DMS 273 treated with DMSO at 0.1 percent for 48 hours (cell line): ENCODE measurements at regions not wholly inside any gene's neighbourhood (a gene's known extent, or its start where the extent isn't known, plus 50 kb on each side); places are given as distances from the start of the nearest gene placed in this dataset.
A peak's percentile ranks its signal among the peaks of the same experiment; 100 is the strongest.

ENCODE experiments used
- DNase-seq: peaks from one replicate; lab custom pipeline; 2025; lab: John Stamatoyannopoulos, UW

DNA sequence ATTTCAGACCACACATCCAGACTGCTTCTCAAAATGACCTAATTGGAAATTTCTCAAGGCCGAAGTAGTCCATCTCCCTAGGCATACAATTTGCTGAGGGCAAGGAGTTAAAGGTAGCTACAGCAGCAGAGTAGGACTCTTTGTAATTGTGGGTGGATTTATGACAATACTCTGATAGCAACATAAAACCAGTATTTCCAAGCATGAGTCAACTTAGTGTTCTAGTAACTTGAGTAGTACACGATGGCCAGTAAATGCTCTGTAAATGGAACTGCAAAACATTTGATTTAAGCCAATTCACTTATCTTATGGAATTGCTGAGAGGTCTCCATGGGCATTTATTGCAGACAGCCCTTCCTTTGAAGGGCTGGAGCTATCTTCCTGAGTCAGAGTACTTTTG lies 352.2 kb downstream of the PLK2 start:
- no peak for DNase-seq

DNA sequence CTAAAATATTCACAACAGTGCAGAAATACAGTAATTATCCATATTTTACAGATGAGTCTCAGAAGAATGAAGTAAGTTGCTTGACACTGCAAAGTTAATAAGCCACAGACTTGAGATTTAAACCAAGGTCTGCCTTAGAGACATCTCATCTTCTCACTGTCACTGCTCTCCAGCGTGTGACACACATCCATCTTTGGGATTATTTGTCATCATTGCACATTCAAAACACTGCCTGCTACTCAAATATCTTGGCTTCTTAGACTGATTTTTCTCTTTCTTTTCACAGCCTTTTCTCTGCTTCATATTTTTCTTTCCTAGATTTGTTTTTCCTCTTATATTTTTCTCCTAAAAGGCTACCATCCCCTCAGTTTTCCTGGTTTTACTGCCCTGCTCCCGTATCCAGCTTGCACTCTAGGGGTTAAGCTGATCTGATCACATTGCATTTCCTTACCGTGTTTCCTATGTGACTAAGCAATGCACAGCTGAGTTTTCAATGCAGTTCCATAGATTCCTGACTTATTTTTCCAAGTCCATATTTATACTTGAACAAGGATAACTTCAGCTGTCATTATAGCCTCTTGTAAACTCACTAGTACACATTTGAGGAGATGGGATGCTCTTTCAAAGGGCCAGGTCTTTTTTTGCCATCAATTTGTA lies 353.0 kb downstream of the PLK2 start:
- no peak for DNase-seq

DNA sequence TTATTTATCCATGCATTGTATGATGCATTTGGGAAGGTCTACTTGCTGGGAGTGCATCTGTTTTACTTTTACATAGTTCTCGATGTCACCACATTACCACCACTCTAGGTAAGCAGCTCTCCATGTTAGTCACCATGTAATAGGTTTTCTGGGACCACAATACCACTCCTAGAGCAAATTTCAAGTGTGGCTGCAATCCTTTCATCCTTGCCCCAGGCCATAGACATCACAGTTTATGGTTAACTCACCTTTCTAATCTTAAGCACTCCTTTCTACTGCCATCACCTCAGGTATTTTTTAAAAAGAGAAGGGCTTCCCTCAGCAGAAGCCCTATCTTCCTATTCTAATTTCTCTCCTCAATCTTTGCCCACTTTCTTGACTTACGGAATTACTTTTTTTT lies 354.1 kb downstream of the PLK2 start:
- no peak for DNase-seq

DNA sequence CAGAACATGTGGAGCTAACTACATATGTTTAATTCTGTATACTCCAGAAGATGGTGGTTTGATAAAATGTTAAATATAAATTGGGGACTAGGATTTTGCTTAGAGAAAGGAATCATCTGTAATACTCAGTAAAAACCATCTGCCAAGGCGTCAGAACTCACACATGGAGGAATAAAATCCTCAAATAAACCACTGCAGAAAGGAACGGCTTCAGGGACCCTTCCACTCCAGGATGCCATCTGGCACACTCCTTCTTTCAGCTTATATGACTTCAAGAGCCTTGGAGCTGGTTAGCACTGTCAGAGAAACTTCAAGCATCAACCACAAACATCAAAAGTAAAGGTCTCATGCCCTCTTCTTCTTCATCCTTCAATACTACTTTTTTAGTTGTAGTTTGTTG lies 360.6 kb downstream of the PLK2 start:
- DNase-seq: peak; percentile 30

DNA sequence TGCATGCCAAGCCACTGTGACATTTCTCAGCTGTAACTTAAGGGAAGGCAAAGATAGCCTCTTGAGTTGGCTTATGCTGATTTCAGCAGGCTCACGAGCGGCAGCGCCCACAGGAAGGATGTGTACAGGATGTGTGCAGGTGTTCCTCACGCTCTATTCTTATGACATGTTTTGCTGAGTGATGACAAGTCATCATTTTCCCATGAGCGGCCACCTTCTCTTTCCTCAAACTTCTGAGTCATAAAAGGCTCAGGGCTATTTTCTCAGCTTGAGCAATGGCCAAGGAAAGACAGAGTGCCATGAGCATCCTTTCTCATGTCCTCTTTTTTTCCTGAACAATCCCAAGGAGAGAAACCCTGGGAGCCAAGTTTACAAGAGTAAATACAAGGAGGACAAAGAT lies 365.9 kb downstream of the PLK2 start:
- DNase-seq: no peak

DNA sequence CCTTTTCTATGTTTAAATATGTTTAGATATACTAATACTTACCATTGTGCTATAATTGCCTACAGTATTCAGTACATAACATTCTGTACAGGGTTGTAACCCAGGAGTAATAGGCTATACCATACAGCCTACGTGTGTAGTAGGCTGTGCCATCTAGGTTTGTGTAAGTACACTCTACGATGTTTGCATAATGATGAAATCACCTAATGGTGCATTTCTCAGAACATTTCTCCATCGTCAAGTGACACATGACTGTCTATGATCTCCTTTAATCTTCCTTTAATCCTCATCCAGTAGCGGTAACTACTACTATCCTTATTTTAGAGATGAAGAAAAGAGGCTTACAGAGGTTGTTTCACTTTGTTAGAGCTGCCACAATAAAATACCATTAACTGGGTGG lies 369.2 kb downstream of the PLK2 start:
- no peak for DNase-seq

DNA sequence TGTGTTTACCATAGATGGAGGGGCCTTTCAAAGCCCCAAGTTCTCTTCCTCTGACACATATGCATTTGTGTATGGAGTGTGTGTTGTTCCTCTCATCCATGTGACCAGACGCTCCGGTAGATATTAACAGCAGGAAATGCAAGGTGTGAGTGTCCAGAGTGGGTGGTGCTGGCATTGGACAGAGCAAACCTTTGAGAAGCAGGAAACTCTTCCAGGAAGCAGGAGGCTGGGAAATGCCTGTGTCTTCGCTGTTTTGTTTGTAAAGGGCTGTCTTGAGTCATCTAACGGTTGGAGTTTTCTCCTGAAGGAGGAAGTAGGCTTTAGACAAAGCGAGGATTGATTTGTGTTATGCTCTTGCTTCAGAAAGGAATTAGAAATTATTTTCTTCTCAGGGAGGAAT lies 370.9 kb downstream of the PLK2 start:
- no peak for DNase-seq

DNA sequence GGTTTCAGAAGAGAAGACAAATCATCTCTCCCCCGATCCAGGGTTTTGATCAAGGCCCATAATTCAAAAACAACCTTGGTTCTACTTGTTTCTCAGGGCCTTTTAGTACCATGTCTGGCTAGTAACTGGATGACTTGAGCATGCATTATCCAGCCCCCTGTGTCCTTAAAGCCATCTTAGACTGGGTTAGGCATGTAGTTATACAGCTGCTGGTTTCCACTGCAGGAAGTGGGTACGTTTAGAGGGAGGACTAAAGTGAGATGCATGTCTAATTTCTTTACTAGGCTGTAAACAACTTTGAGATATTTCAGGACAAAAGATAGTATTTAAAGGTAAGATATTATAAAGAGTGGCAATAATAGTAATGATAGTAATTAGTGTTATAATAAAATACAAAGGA lies 372.0 kb downstream of the PLK2 start:
- DNase-seq: no peak

DNA sequence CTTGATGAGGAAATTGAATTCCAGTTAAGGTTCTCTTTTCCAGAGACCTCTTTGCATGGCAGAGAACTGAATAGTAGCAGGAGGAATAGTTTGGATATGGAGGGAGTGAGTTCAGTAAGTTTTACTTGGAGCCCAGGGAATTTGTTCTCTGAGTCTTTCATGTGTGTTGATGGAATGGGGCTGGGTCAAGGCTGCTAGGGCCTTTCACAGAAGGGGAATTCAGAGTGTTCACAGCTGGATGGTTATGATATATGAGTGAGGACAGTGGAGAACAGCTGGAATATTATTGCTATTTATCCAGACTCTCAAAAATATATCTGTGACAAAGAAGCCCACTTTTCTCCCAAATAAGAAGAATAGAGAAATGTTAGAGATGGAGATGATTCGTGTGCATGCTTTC lies 372.8 kb downstream of the PLK2 start:
- DNase-seq: no peak

DNA sequence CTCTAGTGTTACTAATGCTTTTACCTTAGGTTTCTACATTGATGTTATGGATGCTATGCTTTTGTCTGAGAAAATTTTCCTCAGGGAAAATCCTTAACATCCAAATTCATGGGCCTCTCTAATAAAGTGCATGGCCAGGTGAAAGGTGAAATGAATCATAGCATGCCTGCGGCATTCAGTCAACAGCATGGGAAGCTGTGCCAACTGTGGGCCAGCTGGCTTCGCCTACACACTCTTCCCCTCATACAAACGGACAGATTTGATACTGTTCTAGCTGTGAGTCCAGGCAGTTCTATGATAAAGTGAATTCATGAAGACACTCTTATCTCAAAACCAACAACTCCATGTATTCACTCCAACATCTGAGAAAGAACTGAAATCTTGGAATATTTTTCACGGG lies 374.1 kb downstream of the PLK2 start:
- DNase-seq: no peak

DNA sequence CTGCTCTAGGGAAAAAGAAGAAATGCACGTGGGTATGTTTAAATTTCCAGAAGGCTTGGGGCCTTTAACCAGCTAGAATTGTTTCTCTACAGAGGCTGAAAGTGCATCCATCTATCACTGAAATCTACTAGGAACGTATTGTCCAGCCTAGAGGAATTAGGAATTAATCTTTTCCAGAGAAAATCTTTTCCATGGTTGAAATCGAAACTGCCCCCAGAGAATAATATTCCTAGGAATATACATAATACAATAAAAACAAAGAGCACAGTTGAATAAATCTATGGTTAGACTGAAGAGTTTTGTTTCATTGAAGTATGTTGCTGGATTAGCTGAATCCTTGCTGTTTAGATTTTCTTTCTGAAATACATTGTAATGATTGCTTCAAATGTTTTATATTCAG lies 378.5 kb downstream of the PLK2 start:
- no peak for DNase-seq

DNA sequence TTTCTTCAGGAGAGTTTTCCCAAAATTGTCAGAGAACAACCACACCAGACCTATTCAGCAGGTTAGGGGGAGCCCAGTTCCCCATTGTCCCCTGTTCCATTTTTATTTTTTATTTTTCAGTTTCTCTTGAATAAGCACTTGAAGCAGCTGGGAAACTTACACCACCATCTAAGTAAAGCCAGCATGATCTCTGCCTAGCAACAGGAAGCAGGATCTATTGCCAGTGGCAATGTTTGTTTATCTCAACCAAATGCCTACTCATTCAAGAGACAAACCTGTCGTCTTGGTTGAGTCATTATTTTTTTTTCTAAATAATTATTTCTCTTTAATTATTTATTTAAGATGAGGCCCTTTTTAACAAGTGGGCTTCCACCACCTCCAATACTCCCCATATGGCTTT lies 379.3 kb downstream of the PLK2 start:
- no peak for DNase-seq

DNA sequence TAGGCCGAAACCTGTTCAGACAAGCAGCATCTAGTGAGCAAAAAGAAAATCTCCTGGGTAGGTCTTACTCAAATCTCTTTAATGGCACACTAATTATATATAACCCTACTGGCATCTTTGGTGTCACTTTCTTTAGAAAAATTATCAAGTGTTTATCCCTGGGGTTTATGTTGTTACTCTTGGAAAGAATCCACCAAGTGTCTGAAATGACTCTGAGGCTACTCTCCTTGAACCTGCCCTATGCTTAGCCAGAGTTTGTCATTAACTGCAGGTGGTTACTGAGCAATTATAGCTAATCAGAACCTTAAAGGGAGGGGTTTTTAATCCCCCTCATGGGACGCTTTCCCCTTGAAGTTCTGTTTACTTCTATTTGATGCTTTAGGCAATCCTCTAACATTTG lies 381.9 kb downstream of the PLK2 start:
- no peak for DNase-seq

DNA sequence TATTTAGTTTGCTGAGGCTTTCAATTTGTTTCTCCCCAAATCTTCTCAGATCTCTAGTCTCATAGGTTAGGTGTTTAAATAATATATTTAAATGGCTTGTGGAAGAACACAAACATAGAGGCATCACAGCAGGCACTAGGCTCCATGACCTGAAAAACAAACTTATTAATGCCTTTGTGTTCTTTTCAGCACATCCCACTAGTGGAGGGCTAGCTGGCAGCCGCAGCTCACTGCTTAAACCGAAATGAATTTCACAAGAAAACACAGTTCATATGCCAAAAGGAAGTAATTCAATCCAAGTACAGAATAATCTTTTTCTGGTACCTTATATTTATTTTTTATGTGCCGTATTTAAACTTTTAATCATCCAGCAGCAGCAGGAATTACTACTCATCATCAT lies 382.5 kb downstream of the PLK2 start:
- DNase-seq: no peak

DNA sequence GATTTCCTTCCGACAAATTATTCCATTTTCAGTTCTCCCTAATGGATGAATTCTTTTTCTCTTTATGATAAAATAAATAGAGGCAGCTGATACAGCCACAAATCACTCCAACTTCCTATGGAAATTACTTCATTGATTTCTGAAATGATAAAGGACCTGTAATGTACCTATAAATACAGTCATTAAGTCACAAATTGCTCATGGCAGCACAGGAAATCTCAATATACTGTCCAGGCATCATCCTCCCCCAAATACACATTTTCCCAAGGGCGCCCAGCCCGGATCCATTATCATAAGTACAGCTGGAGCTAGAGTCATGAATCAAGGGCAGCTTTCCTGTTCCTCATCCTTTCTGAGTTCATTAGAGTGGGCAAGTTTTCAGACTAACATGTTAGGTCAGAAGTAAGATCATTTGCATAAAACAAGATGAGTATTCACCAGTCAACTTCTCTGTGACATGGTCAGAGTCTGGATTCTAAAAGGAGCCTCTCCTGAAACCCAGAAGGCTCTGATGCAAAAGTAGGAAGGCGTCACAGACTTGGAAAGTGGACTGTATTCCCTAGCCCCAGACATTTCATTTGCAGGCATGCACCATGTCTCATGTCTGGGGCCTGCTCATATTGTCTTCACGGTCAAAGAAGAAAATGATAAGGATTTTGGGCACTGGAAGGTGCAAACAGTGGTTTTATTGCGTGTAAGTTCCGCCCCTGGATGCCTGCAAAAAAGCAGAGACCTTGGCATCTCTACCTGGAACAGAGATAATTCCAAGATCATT lies 383.2 kb downstream of the PLK2 start:
- DNase-seq: no peak

DNA sequence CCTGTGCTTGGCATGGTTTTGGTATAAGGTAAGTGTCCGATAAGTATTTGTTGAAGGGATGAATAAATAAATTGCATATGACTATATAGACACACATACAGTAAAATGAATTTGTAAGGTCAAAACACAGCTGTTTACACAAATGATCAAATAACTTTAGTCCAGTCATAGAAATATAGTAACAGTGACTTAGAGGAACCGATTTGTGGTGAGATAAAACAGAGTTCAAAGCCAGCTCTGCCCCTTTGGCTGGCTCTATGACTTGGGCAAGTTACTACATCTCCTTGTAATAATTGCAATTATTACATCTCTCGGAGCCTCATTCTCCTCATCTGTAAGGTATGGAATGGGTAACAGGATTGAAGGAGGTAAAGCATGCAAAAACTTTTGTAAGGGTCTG lies 384.0 kb downstream of the PLK2 start:
- no peak for DNase-seq

DNA sequence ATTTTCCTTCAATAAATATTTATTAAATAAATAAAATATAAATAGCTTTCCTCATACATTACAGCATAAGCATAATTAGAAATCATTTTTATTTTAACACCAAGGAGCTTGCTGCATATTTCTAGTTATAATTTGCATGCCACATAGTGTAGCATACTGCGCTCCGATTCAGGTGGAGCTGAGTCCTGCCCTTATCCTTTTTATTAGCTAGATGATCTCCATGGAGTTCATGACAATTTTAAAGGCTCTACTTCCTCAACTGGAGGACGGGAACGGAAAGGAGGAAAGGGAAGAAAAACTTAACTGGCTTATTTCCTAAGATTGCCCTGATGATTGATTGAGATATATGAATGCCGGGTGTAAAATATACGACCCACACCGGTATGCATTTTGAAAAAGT lies 385.2 kb downstream of the PLK2 start:
- no peak for DNase-seq

DNA sequence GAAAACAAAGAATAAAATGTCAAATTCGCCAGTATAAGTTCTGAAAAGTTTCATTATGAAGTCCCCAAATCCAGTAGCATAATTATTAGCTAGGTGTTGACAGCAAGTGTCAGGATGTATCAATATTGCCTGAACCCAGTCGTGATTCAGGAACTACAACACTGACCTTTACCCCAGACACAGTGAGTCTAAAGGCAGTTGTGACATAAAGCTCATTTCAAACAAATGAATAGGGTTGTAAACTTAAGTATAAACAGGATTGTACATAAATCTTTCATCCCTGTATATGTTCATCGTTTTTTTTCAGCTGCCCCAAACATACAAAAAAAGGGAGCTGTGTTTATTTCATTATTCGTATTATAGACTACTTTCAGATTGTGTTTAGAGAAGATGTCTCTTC lies 385.7 kb downstream of the PLK2 start:
- no peak for DNase-seq

DNA sequence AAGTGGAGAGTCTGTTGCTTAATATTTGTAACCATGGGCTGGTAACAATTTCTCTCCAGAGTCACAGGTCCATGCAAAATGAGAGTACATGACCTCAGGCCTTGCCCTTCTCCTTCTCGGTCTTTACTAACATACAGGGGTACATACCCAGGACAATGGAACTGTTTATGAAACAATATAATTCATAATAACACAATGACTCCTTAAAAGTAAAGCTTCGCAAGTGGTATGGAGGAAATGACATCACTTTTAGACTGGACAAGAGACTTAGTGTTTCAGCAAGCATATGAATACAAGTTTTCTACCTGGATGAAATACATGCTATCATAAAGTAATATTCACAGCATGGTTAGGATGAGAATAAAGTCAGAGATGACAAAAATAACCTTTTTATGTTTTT lies 386.6 kb downstream of the PLK2 start:
- no peak for DNase-seq

DNA sequence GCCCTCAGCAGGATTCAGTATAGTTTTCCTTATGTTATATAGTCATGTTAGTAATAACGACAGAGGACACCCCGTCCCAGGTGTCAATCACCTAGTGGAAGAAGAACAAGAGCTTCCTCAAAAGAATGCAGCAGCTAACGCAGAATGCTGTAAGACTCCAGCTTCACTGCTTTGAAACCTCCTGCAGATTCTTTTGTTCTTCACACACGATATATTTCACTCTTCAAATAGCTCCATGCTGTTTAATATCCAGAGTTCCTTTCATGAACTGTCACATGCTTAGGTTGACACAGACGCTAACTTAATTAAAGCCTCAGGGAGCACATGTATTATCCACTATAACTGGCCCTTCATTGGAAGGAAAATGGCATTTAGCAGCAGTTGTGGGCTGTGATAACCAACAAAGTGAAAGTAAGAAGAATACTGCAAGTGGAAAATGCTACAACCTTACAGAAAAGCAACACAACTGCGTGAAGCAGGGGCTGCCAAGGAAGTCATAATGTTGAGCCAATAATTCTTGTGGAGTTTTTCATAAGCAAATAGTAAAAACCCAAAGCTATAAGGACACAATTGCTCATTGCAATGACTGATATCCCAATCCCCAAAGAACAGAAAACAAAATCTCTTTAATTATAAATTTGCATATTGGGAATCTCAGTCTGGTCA lies 387.5 kb downstream of the PLK2 start:
- DNase-seq: no peak

DNA sequence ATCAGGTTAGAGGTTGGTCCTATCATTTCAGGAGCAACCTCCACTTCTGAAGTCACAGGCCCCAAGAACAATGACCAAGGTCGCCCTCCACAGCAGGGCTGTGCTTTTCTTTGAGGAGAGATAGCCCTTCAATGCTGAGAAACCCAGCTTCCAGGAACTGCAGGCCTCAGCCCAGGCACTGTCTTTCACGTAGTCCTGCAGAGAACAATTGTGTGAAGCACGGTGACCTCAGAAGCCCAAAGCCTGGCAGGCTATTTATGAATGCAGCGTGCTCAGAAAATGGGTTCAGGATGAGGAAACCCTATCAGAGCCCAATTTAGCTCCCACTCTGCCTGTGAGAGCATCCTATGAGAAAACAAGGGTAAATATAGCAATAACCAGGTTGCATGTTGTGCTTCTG lies 388.3 kb downstream of the PLK2 start:
- no peak for DNase-seq

DNA sequence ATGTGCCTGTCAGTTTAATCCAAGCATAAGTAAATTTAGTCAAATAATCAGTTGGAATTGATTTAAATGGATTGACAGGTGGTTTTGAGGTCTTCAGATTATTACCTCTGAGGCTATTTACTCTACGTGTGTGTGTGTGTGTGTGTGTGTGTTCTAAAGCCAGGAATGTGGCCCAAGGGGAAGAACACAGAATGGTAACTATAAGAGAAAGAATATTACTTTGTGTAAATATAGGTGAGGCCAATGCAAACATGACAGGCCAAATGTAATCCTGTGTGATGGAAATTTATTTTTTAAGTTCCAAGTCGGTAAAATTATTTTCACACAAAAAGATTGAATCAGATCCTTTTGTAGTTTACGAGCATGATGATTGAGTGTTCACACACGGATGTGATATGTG lies 390.0 kb downstream of the PLK2 start:
- no peak for DNase-seq

DNA sequence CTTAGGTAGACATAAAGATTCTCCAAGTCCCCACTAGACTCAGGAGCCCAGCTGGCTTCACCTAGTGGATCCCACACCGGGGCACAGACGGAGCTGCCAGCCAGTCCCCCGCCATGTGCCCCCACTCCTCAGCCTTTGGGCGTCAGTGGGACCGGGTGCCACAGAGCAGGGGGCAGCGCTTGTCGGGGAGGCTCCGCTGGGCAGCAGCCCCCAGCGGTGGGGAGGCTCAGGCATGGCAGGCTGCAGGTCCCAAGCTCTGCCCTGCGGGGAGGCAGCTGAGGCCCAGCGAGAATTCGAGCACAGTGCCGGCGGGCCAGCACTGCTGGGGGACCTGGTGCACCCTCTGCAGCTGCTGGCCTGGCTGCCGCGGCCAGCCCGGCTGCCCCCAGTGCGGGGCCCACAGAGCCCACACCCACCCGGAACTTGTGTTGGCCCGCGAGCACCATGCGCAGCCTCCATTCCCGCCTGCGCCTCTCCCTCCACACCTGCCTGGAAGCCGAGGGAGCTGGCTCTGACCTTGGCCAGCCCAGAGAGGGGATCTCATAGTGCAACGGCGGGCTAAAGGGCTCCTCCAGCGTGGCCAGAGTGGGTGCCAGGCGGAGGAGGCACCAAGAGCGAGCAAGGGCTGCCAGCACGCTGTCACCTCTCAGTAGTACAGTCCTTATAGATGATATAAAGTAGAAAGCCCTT lies 390.7 kb downstream of the PLK2 start:
- no peak for DNase-seq
